AG04450 (cell line): ENCODE measurements at regions not wholly inside any gene's neighbourhood (a gene's known extent, or its start where the extent isn't known, plus 50 kb on each side); places are given as distances from the start of the nearest gene placed in this dataset.

Experiments
- CTCF ChIA-PET: fragments of 300-600, 350-600 bp; formaldehyde crosslinking; extraction: SDS; loops from one replicate; lab custom pipeline; 2022; ENCODE audit warnings: antibody characterized with exemption, inconsistent platforms; lab: Charles Lee
- POLR2A ChIA-PET: fragments of 350-600 bp; formaldehyde crosslinking; extraction: SDS; loops from one replicate; lab custom pipeline; 2021; ENCODE audit warnings: antibody characterized with exemption, inconsistent platforms; lab: Yijun Ruan, JAX
- DNase-seq: peaks from one replicate; pipeline ENCODE4 v3.0.0-alpha.2; 2011; ENCODE audit warnings: low read depth, low spot score
- H3K27ac ChIP-seq: one replicate; pipeline ENCODE4 v1.5.1; 2012; ENCODE audit warnings: low read depth, low read length, control low read depth
- H3K27me3 ChIP-seq: one replicate; pipeline ENCODE4 v1.6.0; 2012; ENCODE audit warnings: low read length; ENCODE audit not compliant: control insufficient read depth, insufficient read depth
- H3K4me3 ChIP-seq: 2 replicates; pipeline ENCODE4 v1.5.1; 2011; ENCODE audit warnings: mild to moderate bottlenecking, low read depth, low read length, control low read depth
- H3K9me3 ChIP-seq: 2 replicates; pipeline ENCODE4 v1.5.1; 2012; ENCODE audit warnings: low read length; ENCODE audit not compliant: control insufficient read depth, insufficient read depth
- TF ChIP-seq, protein P1 (sequence below): IDR thresholded peaks from 2 replicates; pipeline ENCODE4 v1.5.1; 2011; ENCODE audit warnings: low read depth, low read length, control low read depth, inconsistent platforms

DNA sequence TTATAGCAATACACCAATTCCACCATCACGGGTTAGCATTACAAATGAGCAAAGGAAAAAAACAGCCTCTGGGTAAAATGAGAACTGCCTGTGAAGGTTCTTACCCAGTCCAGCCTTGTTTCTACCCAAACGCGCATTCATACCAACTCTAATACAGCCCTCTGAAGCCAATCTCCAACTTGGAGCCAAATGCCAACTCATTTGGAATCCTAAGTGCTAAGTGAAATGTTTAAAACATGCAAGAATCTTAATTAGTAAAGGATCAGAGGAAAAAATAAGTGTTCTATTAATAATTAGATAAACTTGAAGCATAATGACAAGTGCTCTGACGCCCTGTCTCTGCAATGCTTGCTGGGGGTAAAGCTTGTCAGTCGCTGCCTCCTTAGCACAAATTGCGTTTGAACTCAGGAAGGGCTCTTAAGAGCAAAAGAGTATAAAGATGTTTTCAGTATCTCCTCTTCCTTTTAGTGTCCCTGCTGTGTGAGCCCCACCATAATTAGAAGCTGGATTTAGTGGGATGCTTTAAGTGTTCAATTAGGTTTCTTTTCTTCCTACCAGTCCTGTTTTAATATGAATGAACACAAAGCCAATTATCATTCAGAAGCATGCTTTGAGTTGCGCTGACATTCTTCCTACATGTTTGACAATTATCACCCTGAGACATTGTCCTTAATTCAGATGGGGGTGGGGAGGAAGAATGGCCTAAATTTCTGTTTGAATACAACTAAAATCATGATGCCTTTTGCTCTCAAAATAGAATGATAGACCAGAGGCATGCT is 537.6 kb downstream of the DTWD2 start:
- H3K27me3 ChIP-seq, result no peaks in the 10 kb centered on the region
- TF ChIP-seq, protein P1, sequence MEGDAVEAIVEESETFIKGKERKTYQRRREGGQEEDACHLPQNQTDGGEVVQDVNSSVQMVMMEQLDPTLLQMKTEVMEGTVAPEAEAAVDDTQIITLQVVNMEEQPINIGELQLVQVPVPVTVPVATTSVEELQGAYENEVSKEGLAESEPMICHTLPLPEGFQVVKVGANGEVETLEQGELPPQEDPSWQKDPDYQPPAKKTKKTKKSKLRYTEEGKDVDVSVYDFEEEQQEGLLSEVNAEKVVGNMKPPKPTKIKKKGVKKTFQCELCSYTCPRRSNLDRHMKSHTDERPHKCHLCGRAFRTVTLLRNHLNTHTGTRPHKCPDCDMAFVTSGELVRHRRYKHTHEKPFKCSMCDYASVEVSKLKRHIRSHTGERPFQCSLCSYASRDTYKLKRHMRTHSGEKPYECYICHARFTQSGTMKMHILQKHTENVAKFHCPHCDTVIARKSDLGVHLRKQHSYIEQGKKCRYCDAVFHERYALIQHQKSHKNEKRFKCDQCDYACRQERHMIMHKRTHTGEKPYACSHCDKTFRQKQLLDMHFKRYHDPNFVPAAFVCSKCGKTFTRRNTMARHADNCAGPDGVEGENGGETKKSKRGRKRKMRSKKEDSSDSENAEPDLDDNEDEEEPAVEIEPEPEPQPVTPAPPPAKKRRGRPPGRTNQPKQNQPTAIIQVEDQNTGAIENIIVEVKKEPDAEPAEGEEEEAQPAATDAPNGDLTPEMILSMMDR, result no peak
- DNase-seq, result no peak
- POLR2A ChIA-PET, result no interaction called here
- CTCF ChIA-PET, result no interaction called here
- no peak overlapping the region for H3K27ac ChIP-seq
- H3K4me3 ChIP-seq, result no peak overlapping the region
- H3K9me3 ChIP-seq, result no peaks in the 10 kb centered on the region

- Histone ChIP-seq H3K9me3 (no peaks in the 10 kb centered on the region), H3K27me3 (no peaks in the 10 kb centered on the region), H3K27ac (no peak overlapping the region), H3K4me3 (no peak overlapping the region)
- POLR2A ChIA-PET, result no interaction called here
- DNase-seq, result no peak
- CTCF ChIA-PET, result no interaction called here
- TF ChIP-seq, protein P1, result no peak
Observed at GRCh38 chr5:118447350-118447749, 541.0 kb downstream of the DTWD2 start.

DNA sequence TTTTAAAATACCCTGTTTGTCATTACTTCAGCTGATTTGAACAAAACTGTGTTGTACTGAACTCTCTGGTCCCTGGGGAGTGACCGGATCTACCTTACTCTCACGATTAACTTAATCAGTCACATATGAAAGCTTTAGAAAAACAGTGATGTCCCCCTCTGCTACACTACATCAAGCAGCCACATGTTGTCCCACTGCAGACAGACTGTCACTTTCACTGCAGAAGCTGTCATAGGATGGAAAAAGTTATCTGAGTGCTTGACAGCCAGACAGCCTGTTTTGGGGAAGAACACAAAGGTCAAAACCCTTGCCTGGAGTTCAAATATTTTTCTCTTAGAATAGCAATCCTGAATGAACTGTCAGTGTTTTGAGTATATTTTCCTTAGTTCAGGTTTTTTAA is 546.4 kb downstream of the DTWD2 start:
- no peaks in the 10 kb centered on the region; the same call in 1 of the 2 replicates for H3K9me3 ChIP-seq
- POLR2A ChIA-PET, result no interaction called here
- H3K27me3 ChIP-seq, result no peaks in the 10 kb centered on the region
- CTCF ChIA-PET, result no interaction called here
- TF ChIP-seq, protein P1, result no peak
- no peak overlapping the region for H3K27ac ChIP-seq
- H3K4me3 ChIP-seq, result no peak overlapping the region
- no peak for DNase-seq

- no peaks in the 10 kb centered on the region; the same call in 1 of the 2 replicates for H3K9me3 ChIP-seq
- CTCF ChIA-PET, result no interaction called here
- POLR2A ChIA-PET, result no interaction called here
Observed at GRCh38 chr5:118441034-118441433, 547.3 kb downstream of the DTWD2 start.

DNA sequence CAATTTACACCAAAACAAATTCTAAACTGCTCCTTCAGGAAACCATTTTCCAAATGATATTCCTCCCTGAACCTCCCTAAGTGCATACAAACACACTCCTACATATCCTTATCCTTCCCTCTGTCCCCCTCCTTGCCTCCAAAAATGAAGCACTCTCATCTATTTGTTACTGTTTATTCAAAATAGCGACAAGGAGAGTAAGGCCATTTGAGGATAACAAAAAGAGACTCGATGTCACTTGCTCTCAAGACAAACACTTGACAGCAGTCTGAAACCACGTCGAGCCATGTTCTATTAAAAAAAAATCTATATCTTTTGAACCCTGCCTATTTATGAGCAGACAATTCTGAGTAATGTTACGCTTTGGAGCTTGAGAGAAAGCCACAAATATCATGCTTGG is 547.9 kb downstream of the DTWD2 start:
- no peak for DNase-seq
- no peaks in the 10 kb centered on the region for H3K27me3 ChIP-seq
- ChIA-PET POLR2A (no interaction called here), CTCF (no interaction called here)
- no peak overlapping the region for H3K27ac ChIP-seq
- no peak overlapping the region for H3K4me3 ChIP-seq
- H3K9me3 ChIP-seq, result no peaks in the 10 kb centered on the region; the same call in 1 of the 2 replicates
- TF ChIP-seq, protein P1, result no peak

More at GRCh38 chr5:118441034-118441433, 547.3 kb downstream of the DTWD2 start:
- Histone ChIP-seq H3K27ac (no peak overlapping the region), H3K27me3 (no peaks in the 10 kb centered on the region), H3K4me3 (no peak overlapping the region)
- DNase-seq, result no peak
- TF ChIP-seq, protein P1, result no peak
